ENCODE measurements at regions not wholly inside any gene's neighbourhood (a gene's known extent, or its start where the extent isn't known, plus 50 kb on each side); places are given as distances from the start of the nearest gene placed in this dataset.
"Not testable (repeated sequence)": the region's sequence is repeated elsewhere in the genome, so short reads cannot be mapped to it uniquely, and the experiment has no call there.

- TF ChIP-seq POLR2AphosphoS5, POLR2A (IDR thresholded peaks at IDR 0.05): not testable (repeated sequence)
Measured at GRCh38 chr17:20646661-20647272, 67.2 kb downstream of the CDRT15L2 start.

All from spleen (tissue), 3 donors.